Right lobe of liver (tissue), 4 donors: ENCODE measurements at regions not wholly inside any gene's neighbourhood (a gene's known extent, or its start where the extent isn't known, plus 50 kb on each side); places are given as distances from the start of the nearest gene placed in this dataset.

Source experiments
- CTCF ChIP-seq, 4 donors: fragments of 200-600 bp in 3 of 4; fragments of 450-650 bp in 1 of 4; IDR thresholded peaks; one replicate each; pipeline versions ENCODE4 v1.5.1 to v1.8.0; 2016 to 2022; ENCODE audit warnings: antibody characterized with exemption in 4 of 4, mild to moderate bottlenecking in 2 of 4
- POLR2A ChIP-seq: fragments of 450-650 bp; IDR thresholded peaks from one replicate; pipeline ENCODE4 v1.6.1; 2017; ENCODE audit warnings: antibody characterized with exemption, mild to moderate bottlenecking
- donor health status: DM: no; HTN: no; CAD: no.
- donor health status: DM: no; HTN: no; CAD: no.
- donor health status: DM: no; HTN: yes; CAD: no.

DNA sequence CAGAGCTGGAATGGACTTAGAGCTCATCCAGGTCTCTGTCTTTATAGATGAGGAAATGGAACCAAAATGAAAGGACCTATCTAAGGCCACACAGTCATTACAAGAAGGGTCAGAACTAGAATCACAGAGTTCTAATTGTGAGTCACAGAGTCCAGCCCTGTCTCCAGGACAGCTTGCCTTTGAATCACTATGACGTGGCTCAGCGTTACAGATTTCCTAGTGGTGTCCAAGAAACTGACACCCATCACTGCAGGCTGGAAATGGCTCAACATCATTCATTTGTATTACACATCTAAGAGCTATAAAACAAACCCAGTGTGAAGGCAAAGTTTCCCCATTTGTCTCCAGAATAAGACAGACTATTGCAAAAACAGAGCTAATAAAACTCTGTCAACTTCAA, 164.3 kb upstream of the SIX2 start:
- no peak for TF ChIP-seq CTCF (IDR thresholded peaks at IDR 0.05)
- no peak for TF ChIP-seq POLR2A
